ENCODE measurements at regions not wholly inside any gene's neighbourhood (a gene's known extent, or its start where the extent isn't known, plus 50 kb on each side); places are given as distances from the start of the nearest gene placed in this dataset.

- TF ChIP-seq CTCF (IDR thresholded peaks at IDR 0.05): no peak
- no peak for TF ChIP-seq POLR2A (IDR thresholded peaks at IDR 0.05)
Observed at GRCh38 chr5:54626407-54626806, 108.8 kb downstream of the SNX18 start.
